Dedifferentiated amniotic fluid mesenchymal stem cell (primary cell): ENCODE measurements at regions not wholly inside any gene's neighbourhood (a gene's known extent, or its start where the extent isn't known, plus 50 kb on each side); places are given as distances from the start of the nearest gene placed in this dataset.
A peak's percentile ranks its signal among the peaks of the same experiment; 100 is the strongest.
"Not testable (repeated sequence)": the region's sequence is repeated elsewhere in the genome, so short reads cannot be mapped to it uniquely, and the experiment has no call there.

Experiments
- DNase-seq: peaks from one replicate; pipeline ENCODE4 v3.0.0-alpha.2; 2016; ENCODE audit errors: extremely low spot score

GRCh38 chr17:64785011-64785421 lies 122.9 kb upstream of the SMURF2 start:
- DNase-seq, result no peak

DNA sequence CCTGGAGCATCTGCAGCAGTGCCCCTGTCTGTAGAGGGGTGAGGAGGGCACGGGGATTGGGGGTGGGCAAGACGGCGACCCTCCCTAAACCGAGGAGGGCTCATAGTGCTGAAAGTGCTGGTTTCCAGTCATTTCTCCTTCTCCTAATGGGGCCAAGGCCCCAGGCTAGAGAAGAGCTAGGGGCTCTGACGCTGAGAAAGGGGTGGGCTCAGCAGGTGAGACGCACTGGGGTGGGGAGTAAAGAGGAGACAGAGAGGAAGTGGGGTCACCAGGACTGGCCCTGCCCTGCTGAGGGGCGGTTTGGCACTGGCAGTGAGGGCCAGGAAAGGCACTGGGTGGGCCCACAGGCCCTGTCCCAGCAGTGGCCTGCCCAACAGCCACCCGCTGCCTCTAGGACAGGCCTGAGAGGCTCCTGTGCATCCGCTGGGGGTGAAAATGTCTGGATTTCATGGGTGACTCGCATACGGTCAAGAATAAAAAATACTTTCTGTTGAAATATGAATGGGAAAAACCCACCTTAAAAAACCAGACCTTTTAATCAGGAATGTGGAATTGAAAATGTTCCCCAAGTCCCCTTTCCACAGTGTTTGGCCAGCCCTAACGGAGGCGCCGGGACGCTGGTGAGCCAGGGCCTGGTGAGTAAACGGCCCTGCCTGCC lies 122.4 kb upstream of the SMURF2 start:
- no peak for DNase-seq

DNA sequence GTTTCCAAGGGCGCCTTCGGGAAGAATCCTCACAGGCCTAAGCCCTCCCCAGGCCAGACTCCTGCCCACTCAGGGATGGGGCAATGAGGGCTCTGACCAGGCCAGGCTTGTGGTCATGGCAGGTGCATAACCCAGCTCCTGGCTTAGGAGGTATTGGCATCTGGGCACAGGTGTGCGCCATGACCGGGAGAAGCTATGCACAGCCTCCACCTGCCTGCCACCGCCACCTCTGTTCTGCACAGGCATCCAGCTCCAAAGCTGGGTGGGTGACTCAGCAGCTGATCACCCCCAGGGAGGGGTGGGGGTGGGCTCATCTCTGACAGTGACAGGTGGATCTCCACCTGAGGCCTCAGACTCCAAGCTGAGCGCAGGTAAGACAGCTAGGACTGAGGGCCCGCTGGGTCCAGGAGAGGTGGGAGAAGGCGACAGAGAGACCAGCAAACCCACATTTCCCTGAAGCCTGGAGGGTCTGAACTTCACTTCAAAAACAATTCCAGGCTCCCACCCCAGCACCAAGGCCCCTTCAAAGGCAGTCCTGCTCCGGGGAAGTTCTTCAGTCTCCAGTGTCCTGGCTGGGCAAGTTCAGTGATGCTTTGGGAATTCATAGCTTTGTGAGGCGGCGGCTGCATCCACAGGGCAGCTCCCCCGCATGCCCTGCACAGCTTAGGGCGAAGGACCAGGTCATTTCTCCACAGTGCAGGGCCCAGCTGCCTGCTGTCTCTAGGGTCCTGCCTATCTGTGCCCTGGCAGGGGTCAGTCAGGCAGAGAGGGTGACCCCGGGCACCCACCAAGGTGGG lies 121.6 kb upstream of the SMURF2 start:
- DNase-seq, result no peak

GRCh38 chr17:64783031-64783461 lies 120.9 kb upstream of the SMURF2 start:
- no peak for DNase-seq

- no peak for DNase-seq
Observed at GRCh38 chr17:64781810-64782555, 119.9 kb upstream of the SMURF2 start.

DNA sequence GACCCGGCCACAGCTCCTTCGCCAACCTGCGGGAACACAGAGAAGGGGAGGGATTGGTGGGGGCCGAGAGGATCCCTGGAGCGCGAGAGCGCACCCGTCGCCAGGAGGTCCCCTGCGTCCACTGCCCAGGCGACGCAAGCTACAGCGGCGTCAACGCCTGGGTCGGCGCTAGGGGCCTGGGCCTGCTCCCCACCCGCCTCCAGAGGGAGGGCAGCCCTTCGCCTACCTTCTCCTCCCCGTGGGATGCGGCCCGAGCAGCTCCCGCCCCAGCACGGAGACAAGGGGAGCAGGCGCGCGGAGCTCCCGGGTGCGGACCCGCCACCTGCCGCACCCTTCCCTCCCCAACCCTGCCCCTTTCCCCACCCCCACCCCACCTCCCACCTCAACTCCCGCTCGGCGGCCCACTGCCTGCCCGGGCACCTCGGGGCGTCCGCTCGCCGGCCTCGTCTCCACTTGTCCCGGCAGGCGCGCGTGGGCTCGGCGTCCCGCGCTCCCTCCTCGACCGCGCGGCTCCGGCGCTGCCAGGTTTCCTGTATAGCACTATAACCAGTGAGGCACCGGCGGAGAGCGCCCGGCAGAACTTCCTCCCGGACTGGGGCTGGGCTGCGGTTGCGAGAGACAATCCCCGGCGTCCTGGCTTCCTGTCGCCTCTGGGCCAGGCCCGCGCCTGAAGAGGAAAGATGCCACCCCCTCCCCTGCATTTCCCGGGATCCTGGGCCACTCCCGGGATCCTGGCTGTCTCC lies 119.1 kb upstream of the SMURF2 start:
- DNase-seq, result no peak

- no peak for DNase-seq
Observed at GRCh38 chr17:64780096-64781013, 118.2 kb upstream of the SMURF2 start.

- DNase-seq, result no peak
Observed at GRCh38 chr17:64779376-64780095, 117.4 kb upstream of the SMURF2 start.

DNA sequence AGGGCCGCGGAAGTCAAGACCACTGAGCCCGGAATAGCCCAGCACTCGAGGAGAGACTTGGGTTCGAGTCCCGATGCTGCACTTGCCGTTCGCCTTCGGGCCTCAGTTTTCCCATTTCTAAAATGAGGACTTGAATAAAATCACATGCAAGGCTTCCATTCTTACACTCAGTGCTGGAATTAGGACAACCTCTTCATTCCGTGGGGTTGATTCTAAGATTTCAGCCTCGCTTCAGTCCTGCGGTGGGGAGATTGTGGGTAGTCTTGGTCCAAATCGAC lies 116.9 kb upstream of the SMURF2 start:
- DNase-seq, result not testable (repeated sequence)

- DNase-seq, result no peak
Observed at GRCh38 chr17:64778240-64779097, 116.4 kb upstream of the SMURF2 start.

DNA sequence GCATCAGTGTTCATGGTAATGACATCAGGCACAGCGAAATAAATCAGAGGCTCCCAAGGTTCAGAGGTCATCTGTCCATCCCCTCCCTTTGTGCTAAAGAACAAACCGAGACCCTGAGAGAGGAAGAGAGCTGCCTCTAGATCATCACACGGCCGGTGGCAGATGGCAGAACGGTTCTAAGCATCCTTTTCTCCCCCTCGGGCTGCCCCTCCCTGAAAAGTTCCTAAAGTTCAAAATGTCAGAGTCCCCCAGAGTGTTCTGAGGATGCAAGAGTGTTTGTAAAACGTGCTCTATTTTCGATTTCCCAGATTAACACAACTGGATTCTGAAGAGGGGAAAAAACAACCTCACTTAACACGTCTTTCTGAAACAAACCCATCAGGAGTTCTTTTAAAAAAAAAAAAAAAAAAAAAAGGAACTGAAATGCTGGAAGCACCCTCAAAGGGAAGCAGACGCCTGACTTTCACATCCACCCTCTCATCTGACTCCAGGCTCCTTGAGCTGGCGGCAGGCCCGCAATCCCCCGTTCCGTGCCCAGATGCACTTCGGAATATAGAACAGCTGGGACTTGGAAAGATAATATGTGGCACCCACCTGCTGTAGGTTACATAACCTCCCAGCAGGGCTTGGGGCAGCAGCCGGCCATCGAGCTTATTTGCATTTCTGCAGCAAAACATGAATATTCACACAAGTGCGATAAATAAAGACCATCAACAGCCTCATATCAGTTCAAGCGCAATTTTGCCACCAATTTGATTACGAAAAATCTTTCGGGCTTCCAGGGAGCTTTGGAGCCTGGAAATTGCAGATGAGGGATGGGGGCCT lies 115.5 kb upstream of the SMURF2 start:
- DNase-seq, result no peak

- DNase-seq, result peak; percentile 54
Observed at GRCh38 chr17:64776720-64777414, 114.8 kb upstream of the SMURF2 start.

GRCh38 chr17:64775701-64776570 lies 113.8 kb upstream of the SMURF2 start:
- DNase-seq, result no peak

DNA sequence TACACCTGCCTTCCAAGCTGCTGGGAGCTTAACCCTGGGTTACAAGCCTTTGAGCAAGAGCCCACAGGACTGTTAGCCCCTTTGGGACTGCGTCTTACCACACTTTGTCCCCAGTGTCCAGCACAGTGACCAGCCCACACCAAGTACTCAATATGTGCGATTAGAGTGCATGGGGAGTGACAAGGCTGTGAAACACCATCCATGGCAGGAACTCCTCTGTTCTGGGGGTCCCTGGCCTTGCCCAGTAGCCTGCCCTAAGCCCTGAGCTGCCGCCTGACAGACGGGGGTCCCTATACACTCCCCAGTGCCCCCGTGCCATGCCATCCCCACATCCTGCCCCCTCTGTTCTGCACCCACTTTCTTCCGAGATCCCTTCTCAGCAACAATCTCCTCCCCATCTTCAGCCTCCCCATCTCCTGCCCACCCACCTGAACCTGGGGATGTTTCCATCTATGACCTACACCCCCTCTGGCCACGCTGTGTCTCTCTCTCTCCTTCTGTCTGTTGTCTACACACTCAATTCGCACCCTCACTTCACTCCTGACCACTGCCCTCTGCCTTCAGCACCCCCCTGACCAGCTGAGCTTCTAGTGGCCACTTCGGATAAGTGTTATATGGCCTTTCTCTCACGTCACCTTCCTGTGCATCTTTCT lies 112.9 kb upstream of the SMURF2 start:
- DNase-seq, result no peak

DNA sequence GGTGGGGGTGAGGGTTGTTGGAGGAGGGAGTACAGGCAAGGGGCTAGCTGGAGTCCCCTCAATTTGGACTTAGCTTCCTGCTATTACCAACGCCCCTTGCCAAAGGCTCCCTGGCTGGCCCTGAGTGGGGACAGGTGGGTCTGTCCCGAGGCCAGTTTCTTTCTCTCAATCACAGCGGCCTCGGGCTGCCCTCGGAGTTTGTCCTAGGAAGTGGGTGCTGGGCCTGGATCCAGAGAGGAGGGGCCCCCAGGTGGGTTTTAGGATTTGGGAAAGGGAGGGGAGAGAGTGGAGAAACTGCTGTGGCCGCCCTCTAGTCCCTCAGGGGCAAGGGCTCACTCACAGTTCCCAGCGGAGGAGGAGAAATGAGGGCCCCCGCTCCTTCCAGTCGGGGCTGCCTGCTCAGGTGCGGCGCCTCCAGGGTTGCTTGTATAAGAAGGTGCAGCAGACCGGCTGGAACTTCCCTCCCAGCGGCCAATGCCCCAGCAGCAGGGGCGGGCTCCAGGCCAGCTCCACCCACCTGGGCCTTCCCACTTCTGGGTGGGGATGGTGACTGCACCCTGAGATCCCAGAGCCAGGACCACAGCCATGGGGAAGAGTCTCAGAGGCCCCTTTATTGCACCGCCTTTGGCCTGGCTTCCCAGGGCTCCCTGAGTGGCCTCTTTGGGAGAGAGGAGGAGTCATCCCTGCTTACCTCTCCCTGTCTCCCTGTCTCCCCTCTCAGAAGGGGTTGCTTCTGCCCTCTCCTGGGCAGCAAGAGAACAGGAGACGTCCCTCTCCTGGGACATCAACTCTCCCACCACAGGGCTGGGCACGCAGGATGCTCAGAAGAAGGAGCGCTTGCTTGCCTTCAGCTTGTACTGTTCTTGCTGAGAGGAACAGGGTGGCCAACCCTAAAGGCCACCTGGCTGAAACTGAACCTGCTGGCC lies 112.0 kb upstream of the SMURF2 start:
- DNase-seq, result no peak
